Daoy (cell line): ENCODE measurements at regions not wholly inside any gene's neighbourhood (a gene's known extent, or its start where the extent isn't known, plus 50 kb on each side); places are given as distances from the start of the nearest gene placed in this dataset.

Experiments
- DNase-seq: peaks from one replicate; pipeline ENCODE4 v3.0.0-alpha.2; 2015; ENCODE audit warnings: low read depth

DNA sequence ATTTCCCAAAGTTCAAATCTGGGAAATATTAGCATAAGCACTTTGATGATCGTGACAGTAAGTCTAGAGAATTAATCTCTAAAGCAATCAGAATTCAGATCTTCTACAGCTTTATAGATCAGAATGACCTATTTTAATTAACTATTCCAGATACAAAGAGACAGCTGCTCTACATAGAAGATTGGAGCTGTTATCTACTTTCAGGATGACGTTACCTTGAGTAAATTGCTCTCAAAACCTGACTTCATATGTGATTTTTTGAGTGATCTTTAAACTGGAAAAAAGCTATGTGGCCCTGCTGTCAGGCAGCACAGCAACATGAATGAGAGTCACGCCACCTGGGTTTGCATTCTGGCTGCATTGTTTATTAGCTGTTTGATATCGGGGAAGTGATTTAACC, 259.9 kb upstream of the CDH6 start:
- no peak for DNase-seq

GRCh38 chr5:30932273-30933017, 261.0 kb upstream of the CDH6 start:
- no peak for DNase-seq

DNA sequence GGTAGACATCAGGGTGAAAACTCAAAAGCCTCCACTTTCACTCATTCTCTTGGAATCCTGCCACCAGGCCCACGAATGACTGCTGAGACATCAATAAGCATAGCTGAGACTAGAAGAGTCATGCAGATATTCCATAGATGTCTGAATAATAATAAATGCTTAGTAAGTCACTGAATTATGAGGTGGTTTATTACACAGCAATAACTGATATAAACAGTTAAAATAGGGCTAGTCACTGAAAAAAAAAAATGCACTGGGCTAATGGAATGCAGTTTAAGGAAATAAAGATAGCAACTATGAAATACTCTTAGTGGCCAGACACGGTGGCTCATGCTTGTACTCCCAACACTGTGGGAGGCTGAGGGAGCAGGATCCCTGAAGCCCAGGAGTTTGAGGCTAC, 262.8 kb upstream of the CDH6 start:
- no peak for DNase-seq

GRCh38 chr5:30928956-30929355, 264.5 kb upstream of the CDH6 start:
- no peak for DNase-seq

DNA sequence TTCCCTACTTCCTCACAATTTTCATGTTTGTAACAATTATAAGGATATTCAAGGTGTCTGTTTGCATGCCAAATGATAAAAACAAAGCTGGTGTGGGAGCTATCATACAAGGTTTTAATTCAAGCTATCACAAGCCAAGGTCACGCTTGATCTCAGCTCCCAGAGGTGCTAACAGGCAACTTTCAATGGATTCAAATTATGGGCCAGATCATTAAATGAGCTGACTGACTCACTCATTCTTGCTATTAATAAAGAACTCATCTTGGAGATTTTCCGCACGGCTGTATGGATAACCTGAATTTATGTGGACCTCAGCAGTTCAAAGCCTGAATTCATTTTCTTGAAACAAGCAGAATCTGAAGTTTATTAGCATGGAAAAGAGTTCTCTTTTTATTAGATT, 267.3 kb upstream of the CDH6 start:
- DNase-seq: no peak

GRCh38 chr5:30921388-30921787, 272.1 kb upstream of the CDH6 start:
- DNase-seq: no peak

GRCh38 chr5:30918171-30918570, 275.3 kb upstream of the CDH6 start:
- no peak for DNase-seq

DNA sequence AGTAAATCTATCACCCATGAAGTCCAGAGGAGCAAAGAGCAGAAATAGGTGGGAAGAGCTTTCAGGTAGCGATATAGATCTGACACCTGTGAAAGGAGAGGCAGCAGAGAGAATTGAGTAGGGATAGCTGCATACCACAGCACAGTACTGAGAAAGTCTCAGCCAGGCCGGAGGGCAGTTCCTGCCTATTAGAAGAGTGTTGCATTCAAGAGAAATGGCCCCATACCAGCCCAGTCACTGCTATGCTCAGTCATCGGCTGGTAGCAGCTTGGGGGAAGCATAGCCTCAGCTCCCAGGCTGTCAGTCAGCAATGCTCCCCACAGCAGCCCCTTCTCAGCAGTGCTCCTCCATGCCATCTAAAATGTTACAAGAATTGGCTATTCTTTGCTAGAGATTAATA, 285.1 kb upstream of the CDH6 start:
- DNase-seq: no peak

DNA sequence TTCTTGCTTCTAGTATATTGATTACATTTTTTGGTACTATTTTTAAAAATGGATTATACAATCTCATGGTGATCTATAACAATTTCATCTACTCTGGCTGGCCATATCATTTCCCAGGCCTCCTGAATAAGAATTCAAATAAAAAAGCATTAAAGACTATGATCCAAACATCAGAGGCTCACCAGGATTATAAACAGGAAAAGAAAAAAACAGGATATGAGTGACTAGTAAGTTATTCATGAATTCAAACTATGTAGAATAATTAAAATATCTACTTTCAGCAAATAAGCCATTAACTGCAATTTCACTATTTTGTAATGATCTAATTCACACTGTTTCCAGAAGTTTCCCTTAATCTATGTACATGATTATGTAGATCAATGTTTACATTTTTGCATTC, 293.1 kb upstream of the CDH6 start:
- DNase-seq: no peak

GRCh38 chr5:30894811-30895210, 298.7 kb upstream of the CDH6 start:
- DNase-seq: no peak

DNA sequence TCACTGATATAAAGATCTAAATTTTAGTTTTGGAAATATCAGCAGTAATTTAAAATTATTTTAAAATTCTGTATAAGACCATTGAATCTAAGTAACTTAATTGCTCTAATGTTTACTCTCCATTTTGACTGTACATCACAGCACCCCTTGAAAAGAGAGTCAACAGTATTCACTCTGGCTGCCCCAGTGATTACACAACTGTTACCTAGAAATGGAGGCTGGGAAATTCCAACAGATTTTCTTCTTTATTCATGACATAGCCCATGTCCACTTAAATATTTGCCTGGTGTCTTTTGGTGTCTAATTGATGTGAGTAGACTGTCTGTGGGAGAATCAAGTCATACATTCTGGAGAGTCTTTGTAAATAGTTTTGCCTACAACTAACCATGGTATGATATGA, 301.8 kb upstream of the CDH6 start:
- DNase-seq: no peak

GRCh38 chr5:30890377-30890776, 303.1 kb upstream of the CDH6 start:
- no peak for DNase-seq

DNA sequence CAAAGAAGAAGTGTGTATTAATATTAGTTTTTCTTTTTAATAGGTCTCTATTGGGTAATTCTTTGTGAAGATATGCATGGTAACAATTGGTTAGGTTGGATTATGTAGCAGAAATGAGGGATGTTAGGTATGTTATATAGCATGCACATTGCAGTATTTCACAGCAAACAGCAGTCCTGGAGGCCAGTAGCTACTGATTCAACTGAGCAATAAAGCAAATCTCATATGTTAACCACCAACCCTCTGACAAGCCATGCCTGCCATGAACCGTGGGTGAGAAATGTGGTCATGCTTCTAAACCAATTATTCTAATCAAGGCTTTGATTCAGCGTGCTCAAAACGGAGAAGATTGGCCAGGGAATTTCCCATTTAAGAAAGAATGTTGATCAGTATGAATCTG, 313.0 kb upstream of the CDH6 start:
- no peak for DNase-seq

DNA sequence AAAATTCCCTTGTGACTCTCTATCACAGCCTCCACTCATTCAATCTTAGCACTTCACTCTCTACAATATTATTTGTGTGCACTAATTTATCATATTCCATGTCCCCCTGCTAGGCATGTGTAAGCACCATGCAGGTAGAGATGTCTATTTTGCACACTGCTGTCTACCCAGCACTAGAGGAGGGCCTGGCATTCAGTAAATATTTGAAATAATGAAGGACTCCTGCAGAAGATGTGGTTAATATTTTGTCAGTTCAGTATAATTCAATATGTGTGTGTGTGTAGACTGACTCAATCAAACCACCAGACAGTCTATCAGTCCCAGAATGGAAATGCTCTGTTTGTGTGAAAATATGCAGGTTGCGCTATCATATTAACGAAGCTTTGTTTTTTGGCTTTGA, 313.6 kb upstream of the CDH6 start:
- DNase-seq: no peak

GRCh38 chr5:30878746-30879145, 314.7 kb upstream of the CDH6 start:
- DNase-seq: no peak

DNA sequence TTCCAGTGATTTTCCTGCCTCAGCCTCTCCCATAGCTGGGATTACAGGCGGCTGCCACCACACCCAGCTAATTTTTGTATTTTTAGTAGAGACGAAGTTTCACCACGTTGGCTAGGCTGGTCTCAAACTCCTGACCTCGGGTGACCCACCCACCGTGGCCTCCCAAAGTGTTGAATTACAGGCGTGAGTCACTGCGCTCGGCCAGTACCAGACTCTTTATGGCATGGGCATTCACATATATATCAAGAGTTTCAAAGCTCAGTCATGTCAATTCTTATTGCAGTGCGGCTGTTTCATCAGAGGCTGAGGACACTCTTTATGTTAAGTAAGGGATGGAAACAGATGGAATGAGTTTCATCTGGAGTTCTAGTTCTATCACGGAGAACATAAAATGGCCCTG, 315.2 kb upstream of the CDH6 start:
- DNase-seq: no peak

DNA sequence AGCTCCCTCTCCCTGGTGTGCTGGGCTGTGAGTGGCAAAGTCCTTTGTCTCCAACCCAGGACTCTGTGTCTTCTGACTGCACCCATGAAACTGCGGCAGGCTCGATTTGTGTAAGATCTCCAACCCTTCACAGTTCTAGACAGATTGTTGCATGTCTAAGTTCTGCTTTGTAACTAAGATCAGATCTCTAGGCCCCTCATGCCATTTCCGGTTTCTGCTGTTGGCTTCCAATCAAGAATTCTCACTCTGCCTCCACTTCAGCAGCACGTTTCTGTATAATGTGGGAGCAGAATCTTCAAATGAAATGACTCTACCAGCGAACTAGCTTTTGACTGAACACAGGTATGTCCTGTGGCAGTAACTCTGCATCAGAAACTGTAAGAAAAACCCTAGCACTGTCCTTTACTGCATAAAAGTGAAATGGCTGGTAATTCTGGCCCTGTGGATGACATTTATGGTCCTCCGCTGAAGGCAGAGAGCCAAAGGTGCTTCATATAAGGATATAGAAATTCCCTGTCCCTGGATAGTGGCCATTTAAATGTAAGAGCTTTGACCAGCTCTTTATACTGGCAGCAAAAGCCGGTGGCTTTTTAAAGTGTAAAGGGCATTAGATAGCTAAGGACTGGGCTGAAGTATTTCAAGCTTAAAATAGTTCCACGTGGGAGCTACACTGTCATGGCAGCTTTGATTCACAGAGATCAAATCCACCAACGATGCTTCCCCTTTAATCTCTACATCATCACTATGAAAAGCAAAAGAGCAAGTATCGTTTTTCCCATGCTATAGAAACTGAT, 319.0 kb upstream of the CDH6 start:
- DNase-seq: no peak

DNA sequence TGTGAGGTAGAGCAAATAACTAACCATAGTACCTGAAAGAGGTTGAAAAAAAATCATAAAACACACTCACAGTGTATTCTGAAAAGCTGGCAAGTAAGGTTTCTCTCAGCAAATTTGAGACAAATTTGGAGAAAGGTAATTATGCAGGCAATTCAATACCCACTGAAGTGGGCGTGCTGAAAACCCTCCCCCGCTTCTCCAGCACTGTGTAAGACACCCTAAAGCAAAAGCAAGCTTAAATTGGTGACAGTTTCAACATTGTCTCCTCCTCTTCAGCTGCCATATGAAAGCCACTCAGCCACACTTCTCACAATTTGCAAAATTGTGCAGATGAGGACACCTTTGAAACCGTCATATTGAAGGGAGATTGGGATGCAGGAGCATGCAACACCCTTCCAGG, 322.3 kb upstream of the CDH6 start:
- DNase-seq: no peak

DNA sequence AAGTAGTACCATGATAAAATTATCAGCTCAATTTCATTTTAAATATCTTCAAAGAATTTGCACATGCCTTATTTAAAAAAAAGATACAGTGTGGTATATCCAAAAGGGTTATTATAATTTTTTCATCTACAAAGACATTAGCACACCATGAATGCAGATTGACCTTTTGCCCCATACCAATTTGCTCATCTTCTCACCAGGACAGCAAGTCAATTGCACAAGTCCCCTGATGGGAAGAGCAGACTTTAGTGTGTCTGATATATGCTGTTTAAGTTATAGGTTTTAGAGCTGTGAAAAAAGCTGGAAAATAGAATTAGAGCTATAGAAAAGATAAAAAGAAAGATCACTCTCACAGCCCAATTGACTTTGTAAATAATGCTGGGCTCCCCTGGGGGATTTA, 325.8 kb upstream of the CDH6 start:
- DNase-seq: no peak

DNA sequence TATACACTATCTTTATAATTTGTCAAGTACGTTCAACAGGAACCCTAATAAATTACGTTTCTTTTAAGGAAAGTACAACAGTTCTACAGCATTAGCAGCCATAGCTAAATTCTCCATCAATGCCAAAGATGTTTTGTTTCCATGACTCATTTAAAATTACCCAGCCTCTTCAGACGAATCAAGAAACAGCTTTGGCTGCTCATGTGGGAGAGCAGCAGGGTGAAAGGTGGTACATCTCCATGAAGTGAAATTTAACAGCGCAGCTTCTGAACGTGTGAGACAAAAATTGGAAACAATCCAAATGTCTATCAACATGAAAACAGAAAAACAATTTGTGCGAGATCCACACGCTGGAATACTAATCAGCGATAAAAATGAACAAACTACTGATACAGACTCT, 327.3 kb upstream of the CDH6 start:
- DNase-seq: no peak

DNA sequence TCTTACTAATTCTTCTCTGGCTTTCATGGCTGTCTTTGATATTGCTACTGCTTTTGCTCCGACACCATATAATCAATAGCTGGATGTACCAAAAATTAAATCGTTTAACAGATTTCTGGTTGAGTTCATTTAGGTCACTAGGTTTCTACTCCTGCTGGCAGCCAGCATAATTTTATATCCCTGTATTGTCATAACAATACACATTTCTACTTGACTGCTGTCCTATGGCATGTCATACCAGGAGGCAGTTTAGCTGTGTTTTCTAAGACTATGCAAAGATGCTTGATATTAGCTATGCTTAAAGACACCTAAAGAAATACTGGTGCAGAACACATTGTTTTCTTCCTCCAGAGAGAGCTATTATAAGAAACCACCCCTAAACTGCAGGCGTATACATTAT, 337.2 kb upstream of the CDH6 start:
- DNase-seq: no peak

GRCh38 chr5:30853158-30853557, 340.3 kb upstream of the CDH6 start:
- DNase-seq: no peak

GRCh38 chr5:30850866-30851265, 342.6 kb upstream of the CDH6 start:
- DNase-seq: no peak
